Heart left ventricle (tissue), 13 donors: ENCODE measurements at regions not wholly inside any gene's neighbourhood (a gene's known extent, or its start where the extent isn't known, plus 50 kb on each side); places are given as distances from the start of the nearest gene placed in this dataset.

Source experiments
- CTCF ChIP-seq, 12 donors: fragments of 200-600 bp; sonication (generic) in 4 of 12; IDR thresholded peaks; one replicate each; pipeline versions ENCODE4 v1.5.0 to v1.8.0; 2018 to 2022; ENCODE audit warnings: antibody characterized with exemption in 12 of 12, mild to moderate bottlenecking in 5 of 12
- POLR2A ChIP-seq, 2 donors: fragments of 450-650 bp; IDR thresholded peaks; one replicate each; pipeline ENCODE4 v1.6.1; 2017; ENCODE audit warnings: antibody characterized with exemption in 2 of 2, mild to moderate bottlenecking in 2 of 2, moderate library complexity in 2 of 2
- donor health status: ischemic (EF 13 %, LVEDD 7.1; RV severe dilation, severe dysfunction).
- donor health status: DM: no; HTN: yes; CAD: no.
- donor health status: DM: no; HTN: no; CAD: no.
- donor health status: ischemic (EF 25% LVEDD 6.9; RV normal size, moderate dysfunction).
- donor health status: ischemic (EF 25% LVEDD 5.7; RV mildly dilated, moderate dysfunction).
- donor health status: ischemic (EF 35%, LVEDD 5.7; RV mildly dilated, moderate dysfunction).
- donor health status: nonischemic (EF 11% LVEDD 7.7; RV severe dilation, severe dysfunction).
- donor health status: DM: yes; HTN: yes; CAD: no.
- donor health status: PGD.
- donor health status: ischemic (EF 29% LVEDD 5.4; RV normal size, mild dysfunction).
- donor health status: nonischemic (EF 23%, LVEDD 6.1; RV moderate dilation, normal function).

GRCh38 chr1:78760858-78761257, 111.2 kb downstream of the IFI44 start:
- TF ChIP-seq CTCF (IDR thresholded peaks at IDR 0.05) (no peak), POLR2A (IDR thresholded peaks at IDR 0.05) (no peak)
